ENCODE measurements at regions not wholly inside any gene's neighbourhood (a gene's known extent, or its start where the extent isn't known, plus 50 kb on each side); places are given as distances from the start of the nearest gene placed in this dataset.

DNA sequence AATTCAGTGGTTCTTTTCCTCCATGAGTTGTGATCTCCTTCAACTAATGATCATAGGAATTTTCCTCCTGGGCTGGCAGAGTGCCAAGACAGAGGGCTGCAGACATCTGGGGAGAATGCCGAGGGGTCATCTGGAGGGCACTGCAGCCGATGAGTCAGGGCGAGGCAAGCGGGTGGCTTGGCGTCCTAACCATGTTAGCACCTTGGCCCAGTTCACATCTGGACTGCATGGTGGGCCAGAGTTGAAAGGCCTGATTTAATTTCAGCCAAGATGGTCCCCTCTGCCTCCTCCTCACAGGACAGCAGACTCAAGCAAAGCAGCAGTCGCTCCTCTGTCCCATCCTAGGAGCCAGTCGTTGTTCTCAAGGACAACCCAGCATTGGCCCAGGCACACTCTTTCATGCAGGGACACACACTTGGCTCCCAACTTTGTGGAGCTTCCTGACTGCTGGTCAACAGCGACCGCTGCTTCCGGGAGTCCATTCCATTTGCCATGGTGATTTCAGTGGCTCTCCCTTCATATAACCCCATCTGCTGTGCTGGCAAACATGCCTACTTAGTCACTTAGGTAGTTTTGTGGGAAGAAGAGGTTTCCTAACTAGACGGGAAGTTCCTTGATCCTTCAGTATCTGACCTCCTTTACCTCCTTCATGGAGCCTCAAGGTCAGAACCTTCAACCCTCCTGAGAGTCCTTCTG is 161.8 kb downstream of the TTC8 start:
- TF ChIP-seq, protein P1, sequence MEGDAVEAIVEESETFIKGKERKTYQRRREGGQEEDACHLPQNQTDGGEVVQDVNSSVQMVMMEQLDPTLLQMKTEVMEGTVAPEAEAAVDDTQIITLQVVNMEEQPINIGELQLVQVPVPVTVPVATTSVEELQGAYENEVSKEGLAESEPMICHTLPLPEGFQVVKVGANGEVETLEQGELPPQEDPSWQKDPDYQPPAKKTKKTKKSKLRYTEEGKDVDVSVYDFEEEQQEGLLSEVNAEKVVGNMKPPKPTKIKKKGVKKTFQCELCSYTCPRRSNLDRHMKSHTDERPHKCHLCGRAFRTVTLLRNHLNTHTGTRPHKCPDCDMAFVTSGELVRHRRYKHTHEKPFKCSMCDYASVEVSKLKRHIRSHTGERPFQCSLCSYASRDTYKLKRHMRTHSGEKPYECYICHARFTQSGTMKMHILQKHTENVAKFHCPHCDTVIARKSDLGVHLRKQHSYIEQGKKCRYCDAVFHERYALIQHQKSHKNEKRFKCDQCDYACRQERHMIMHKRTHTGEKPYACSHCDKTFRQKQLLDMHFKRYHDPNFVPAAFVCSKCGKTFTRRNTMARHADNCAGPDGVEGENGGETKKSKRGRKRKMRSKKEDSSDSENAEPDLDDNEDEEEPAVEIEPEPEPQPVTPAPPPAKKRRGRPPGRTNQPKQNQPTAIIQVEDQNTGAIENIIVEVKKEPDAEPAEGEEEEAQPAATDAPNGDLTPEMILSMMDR (IDR thresholded peaks at IDR 0.05): no peak
- no peak for TF ChIP-seq EP300 (IDR thresholded peaks at IDR 0.05)
- no peak for TF ChIP-seq POLR2AphosphoS5 (IDR thresholded peaks at IDR 0.05)
- TF ChIP-seq POLR2A (IDR thresholded peaks at IDR 0.05): no peak

All from sigmoid colon (tissue), 4 donors.